ENCODE measurements at regions not wholly inside any gene's neighbourhood (a gene's known extent, or its start where the extent isn't known, plus 50 kb on each side); places are given as distances from the start of the nearest gene placed in this dataset.
A peak's percentile ranks its signal among the peaks of the same experiment; 100 is the strongest.

- no peak for DNase-seq
These were observed 69.4 kb downstream of the CPN2 start for GRCh38 chr3:194281766-194282165.

DNA sequence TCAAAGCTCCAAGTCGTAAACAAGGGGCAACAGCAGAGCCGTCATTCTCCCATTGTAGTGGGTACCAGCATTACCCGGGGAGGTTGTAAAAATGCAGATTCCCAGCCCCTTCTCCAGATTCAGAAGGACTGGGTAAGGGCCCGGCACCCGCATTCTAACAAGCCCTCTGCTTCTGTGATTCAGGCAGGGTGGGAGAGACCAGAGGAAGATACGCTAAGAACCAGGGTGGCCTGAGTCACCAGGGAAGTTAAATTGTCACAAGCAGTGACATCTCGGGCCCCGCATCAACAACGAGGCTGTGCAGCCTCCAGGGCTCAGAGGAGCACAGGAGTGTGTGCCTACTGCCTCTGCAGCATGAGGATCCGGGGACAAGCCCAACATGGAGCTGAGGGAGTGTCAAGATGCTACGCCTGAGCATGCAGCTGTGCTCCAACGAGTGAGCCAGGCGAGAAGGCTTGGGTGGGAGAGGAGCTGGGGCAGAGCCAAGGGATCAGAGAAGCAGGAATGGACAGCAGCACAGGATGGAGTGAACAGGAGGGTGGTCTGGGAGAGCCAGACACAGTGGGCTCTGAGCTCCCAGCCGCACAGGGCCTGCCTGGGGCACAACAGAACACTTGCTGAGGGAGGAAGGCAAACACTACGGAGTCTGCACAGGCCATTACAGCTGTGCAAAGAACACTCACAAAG is 68.5 kb downstream of the CPN2 start:
- DNase-seq, result peak; percentile 4

DNA sequence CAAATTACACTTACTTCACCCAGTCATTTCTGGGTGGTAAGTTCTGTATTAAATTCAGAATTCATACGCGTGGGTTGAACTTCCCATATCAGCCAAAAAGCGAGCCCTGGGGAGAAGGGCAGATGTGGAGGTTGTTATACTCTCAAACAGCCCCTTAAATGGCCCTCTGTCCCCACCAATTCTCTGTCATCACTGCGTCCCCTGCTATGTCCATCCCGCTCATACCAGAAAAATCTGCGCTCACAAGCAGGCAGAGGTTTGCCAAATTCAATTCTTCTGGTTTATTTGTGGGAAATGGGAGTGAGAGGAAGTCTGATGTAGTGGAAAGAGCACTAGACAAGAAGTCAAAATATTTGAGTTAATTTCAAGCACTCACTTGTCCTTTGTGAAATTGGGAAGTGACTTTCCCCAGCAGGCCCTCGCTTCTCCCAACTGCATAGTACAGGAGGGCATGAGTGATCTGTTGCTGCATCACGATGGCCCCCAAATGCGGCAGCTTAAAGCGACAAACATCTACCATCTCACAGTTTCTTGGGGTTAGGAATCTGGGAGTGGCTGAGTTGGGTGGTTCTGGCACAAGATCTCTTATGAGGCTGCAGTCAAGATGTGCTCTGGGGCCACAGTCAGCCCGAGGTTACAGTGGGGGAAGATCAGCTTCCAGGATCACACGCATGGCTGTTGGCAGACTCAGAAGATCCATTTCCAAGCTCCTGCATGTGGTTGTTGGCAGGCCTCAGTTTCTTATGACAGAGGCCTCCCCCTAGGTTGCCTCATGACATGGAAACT is 67.7 kb downstream of the CPN2 start:
- DNase-seq, result no peak

GRCh38 chr3:194284351-194284750 is 66.8 kb downstream of the CPN2 start:
- DNase-seq, result no peak

GRCh38 chr3:194285024-194285849 is 65.9 kb downstream of the CPN2 start:
- DNase-seq, result no peak

GRCh38 chr3:194285850-194286197 is 65.3 kb downstream of the CPN2 start:
- DNase-seq, result no peak

- DNase-seq, result no peak
These were observed 64.6 kb downstream of the CPN2 start for GRCh38 chr3:194286375-194287146.

DNA sequence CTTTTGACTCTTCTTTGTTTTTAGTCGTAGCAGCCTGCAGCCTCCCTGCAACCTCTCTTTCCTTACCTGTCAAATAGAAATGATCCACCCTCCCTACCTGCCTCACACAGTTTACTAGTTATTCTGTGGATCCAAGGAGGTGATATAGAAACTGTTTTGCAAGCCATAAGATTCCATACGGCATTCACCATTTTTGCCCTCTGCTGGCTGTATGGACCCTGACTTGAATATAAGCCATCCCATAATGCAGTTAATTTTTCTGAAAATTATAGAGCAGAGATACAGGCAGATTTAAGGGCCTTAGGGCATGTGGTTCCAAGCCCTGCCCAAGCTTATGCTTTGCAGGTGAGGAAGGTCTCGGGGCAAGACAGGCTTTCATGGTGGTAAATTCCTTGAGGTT is 63.8 kb downstream of the CPN2 start:
- no peak for DNase-seq

DNA sequence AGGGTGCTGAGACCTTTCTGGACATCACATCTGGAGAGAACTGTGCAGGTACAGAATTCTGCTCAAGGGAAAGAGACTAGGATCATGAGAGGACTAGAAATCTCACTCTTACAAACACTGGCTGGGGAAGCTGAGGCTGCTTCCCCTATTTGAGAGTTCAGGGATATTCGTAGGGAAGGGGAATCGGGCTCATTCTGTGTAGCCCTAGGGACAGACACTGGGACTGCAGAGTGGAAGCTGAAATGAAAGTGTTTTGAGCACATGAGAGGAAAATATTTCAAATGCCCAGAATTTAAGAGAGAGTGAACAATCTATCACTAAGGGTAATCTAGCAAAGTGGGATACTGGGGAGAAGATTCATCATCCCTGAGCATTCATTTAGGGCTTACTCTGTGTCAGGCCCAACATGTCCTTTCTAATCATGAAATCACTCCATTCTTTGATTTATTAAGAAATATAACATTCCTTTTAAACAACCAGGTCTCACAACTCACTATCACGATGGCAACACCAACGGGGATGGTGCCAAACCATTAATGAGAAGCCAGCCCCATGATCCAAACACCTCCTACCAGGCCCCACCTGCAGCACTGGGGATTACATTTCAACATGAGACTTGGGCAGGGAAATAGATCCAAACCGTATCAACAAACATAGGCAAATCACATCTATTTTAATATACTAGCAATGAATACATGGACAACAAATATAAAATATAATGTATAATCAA is 63.0 kb downstream of the CPN2 start:
- no peak for DNase-seq

Data from activated T-cell treated with anti-CD3 and anti-CD28 coated beads, Interleukin-2, amount 50 U/mL, for 1 hour (primary cell).